ENCODE measurements at regions not wholly inside any gene's neighbourhood (a gene's known extent, or its start where the extent isn't known, plus 50 kb on each side); places are given as distances from the start of the nearest gene placed in this dataset.

- peak overlapping the region; percentile 59 for H3K4me3 ChIP-seq (ENCODE audit: low read depth, low read length)
- H3K27ac ChIP-seq = no peak overlapping the region
- no peak for DNase-seq
- no peak for TF ChIP-seq CTCF (IDR thresholded peaks at IDR 0.05; ENCODE audit: low read depth, low read length)
- no peaks in the 10 kb centered on the region for H3K36me3 ChIP-seq
- H3K9me3 ChIP-seq (ENCODE audit: severe bottlenecking) = no peaks in the 10 kb centered on the region
- peaks cover 12% of the 10 kb centered on the region for H3K27me3 ChIP-seq (ENCODE audit: insufficient read depth, low read depth, severe bottlenecking)
Observed at GRCh38 chr18:34492652-34493051, 217.4 kb upstream of the DTNA start.

- Histone ChIP-seq H3K9me3 (ENCODE audit: severe bottlenecking) (no peaks in the 10 kb centered on the region), H3K27ac (no peak overlapping the region), H3K27me3 (ENCODE audit: insufficient read depth, low read depth, severe bottlenecking) (peaks cover 12% of the 10 kb centered on the region), H3K4me3 (ENCODE audit: low read depth, low read length) (peak overlapping the region; percentile 59), H3K36me3 (no peaks in the 10 kb centered on the region)
- DNase-seq = peak; percentile 73
- no peak for TF ChIP-seq CTCF (IDR thresholded peaks at IDR 0.05; ENCODE audit: low read depth, low read length)
Observed at GRCh38 chr18:34493099-34493544, 217.0 kb upstream of the DTNA start.

GRCh38 chr18:34493566-34494358 lies 216.3 kb upstream of the DTNA start:
- no peaks in the 10 kb centered on the region for H3K36me3 ChIP-seq
- peak; percentile 38 for DNase-seq
- peak overlapping the region; percentile 59 for H3K4me3 ChIP-seq (ENCODE audit: low read depth, low read length)
- H3K9me3 ChIP-seq (ENCODE audit: severe bottlenecking) = no peaks in the 10 kb centered on the region
- H3K27me3 ChIP-seq (ENCODE audit: insufficient read depth, low read depth, severe bottlenecking) = peaks cover 12% of the 10 kb centered on the region
- H3K27ac ChIP-seq = no peak overlapping the region
- TF ChIP-seq CTCF (IDR thresholded peaks at IDR 0.05; ENCODE audit: low read depth, low read length) = no peak

- peak overlapping the region; percentile 59; the same call in 1 of the 2 replicates for H3K4me3 ChIP-seq (ENCODE audit: low read depth, low read length)
- no peak for DNase-seq
- H3K36me3 ChIP-seq = no peaks in the 10 kb centered on the region
- H3K27ac ChIP-seq = no peak overlapping the region
- H3K27me3 ChIP-seq (ENCODE audit: insufficient read depth, low read depth, severe bottlenecking) = peaks cover 12% of the 10 kb centered on the region
- TF ChIP-seq CTCF (IDR thresholded peaks at IDR 0.05; ENCODE audit: low read depth, low read length) = no peak
- H3K9me3 ChIP-seq (ENCODE audit: severe bottlenecking) = no peaks in the 10 kb centered on the region
Observed at GRCh38 chr18:34494359-34494696, 215.8 kb upstream of the DTNA start.

- no peak for DNase-seq
- Histone ChIP-seq H3K4me3 (ENCODE audit: low read depth, low read length) (no peak overlapping the region), H3K36me3 (no peaks in the 10 kb centered on the region), H3K27me3 (ENCODE audit: insufficient read depth, low read depth, severe bottlenecking) (peaks cover 12% of the 10 kb centered on the region), H3K27ac (no peak overlapping the region), H3K9me3 (ENCODE audit: severe bottlenecking) (no peaks in the 10 kb centered on the region)
- TF ChIP-seq CTCF (IDR thresholded peaks at IDR 0.05; ENCODE audit: low read depth, low read length) = no peak
Observed at GRCh38 chr18:34495506-34495905, 214.6 kb upstream of the DTNA start.

- no peak for TF ChIP-seq CTCF (IDR thresholded peaks at IDR 0.05; ENCODE audit: low read depth, low read length)
- Histone ChIP-seq H3K36me3 (no peaks in the 10 kb centered on the region), H3K27ac (no peak overlapping the region), H3K4me3 (ENCODE audit: low read depth, low read length) (no peak overlapping the region), H3K9me3 (ENCODE audit: severe bottlenecking) (no peaks in the 10 kb centered on the region), H3K27me3 (ENCODE audit: insufficient read depth, low read depth, severe bottlenecking) (no peaks in the 10 kb centered on the region)
- no peak for DNase-seq
Observed at GRCh38 chr18:34501553-34501952, 208.5 kb upstream of the DTNA start.
